ENCODE measurements at regions not wholly inside any gene's neighbourhood (a gene's known extent, or its start where the extent isn't known, plus 50 kb on each side); places are given as distances from the start of the nearest gene placed in this dataset.

DNA sequence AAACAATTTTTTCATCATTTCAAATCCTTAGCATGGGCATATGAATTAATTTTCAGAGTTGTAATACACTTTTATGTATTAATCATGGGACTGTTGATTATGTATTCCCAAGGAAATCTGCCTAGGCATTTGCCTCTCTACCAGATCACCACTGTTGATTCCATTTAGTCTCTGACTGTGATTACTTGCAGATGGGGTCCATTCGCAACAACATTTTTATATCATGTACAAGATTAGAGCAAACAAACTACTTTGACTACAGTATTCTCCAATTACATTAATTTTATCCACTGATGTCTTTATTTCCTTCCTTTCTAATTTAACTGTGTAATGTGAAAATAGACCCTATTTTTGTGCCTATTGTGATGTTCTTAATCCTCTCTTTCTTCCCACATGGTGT is 831.4 kb upstream of the SLC35B3 start (continued):
- TF ChIP-seq EGR1 (IDR thresholded peaks at IDR 0.05; ENCODE audit: low read depth) (no peak), YY1 (IDR thresholded peaks at IDR 0.05; ENCODE audit: extremely low read depth, insufficient replicate concordance, low read depth, low read length) (no peak)

DNA sequence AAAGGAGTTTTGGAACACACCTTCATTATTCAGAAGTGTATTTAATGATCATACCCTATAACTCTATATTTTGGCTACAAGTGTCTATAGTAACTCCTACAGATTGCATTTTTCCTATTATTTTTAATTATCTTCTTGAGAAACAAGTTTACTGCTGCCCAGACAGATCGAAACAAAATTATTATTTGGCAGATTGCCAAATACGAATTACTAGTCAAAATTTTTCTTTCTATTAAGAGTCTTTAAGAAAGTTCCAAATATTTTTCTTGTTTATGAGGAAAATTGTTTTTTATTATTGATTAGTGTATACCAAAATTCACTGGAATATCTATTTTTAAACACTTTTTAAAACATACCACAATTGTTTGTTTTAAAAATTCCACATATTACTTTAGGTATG is 821.9 kb upstream of the SLC35B3 start:
- no peak overlapping the region for H3K9ac ChIP-seq (ENCODE audit: low read length)
- CTCF ChIA-PET: no interaction called here

More for the DNA sequence above, 821.9 kb upstream of the SLC35B3 start:
- Histone ChIP-seq H3K4me3 (replicated peaks in 1 of 2; ENCODE audit: low read depth in 1 of 2, low read length in 2 of 2) (no peak overlapping the region), H4K20me1 (ENCODE audit: insufficient read depth) (no peaks in the 10 kb centered on the region), H2AFZ (ENCODE audit: low read depth, low read length, poor library complexity, severe bottlenecking) (no peak overlapping the region), H3K4me2 (ENCODE audit: low read length) (no peak overlapping the region), H3K27me3 (ENCODE audit: insufficient read depth, low read length) (no peaks in the 10 kb centered on the region), H3K36me3 (ENCODE audit: control insufficient read depth in 1 of 2, insufficient read depth in 2 of 2, low read length in 2 of 2) (no peaks in the 10 kb centered on the region), H3K9me2 (ENCODE audit: insufficient read depth) (no peaks in the 10 kb centered on the region), H3K27ac (ENCODE audit: low read depth, low read length) (no peak overlapping the region), H3K4me1 (ENCODE audit: control insufficient read depth in 1 of 2, insufficient read depth in 2 of 2, low read length in 2 of 2) (no peaks in the 10 kb centered on the region), H3K9me3 (ENCODE audit: control insufficient read depth in 1 of 2, insufficient read depth in 1 of 2, low read depth in 1 of 2, low read length in 2 of 2) (no peaks in the 10 kb centered on the region), H3K79me2 (ENCODE audit: insufficient read depth, low read length) (no peaks in the 10 kb centered on the region)
- intact Hi-C loops (cut with micrococcal nuclease): no loop called here
- ChIA-PET POLR2A (no interaction called here), RAD21 (ENCODE audit: low non-redundant PET in 1 of 2, low total read pairs in 2 of 2, uncharacterized antibody in 2 of 2, unreplicated experiment in 2 of 2) (no interaction called here)
- no TSS peak for BruUV-seq (replicated peaks)
- TF ChIP-seq CEBPB (IDR thresholded peaks at IDR 0.05; ENCODE audit: low read depth): no peak
- TF ChIP-seq, protein P1, sequence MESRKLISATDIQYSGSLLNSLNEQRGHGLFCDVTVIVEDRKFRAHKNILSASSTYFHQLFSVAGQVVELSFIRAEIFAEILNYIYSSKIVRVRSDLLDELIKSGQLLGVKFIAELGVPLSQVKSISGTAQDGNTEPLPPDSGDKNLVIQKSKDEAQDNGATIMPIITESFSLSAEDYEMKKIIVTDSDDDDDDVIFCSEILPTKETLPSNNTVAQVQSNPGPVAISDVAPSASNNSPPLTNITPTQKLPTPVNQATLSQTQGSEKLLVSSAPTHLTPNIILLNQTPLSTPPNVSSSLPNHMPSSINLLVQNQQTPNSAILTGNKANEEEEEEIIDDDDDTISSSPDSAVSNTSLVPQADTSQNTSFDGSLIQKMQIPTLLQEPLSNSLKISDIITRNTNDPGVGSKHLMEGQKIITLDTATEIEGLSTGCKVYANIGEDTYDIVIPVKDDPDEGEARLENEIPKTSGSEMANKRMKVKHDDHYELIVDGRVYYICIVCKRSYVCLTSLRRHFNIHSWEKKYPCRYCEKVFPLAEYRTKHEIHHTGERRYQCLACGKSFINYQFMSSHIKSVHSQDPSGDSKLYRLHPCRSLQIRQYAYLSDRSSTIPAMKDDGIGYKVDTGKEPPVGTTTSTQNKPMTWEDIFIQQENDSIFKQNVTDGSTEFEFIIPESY (IDR thresholded peaks at IDR 0.05; ENCODE audit: extremely low read depth, insufficient replicate concordance, low read length): no peak
- no peak for TF ChIP-seq SP1 (IDR thresholded peaks at IDR 0.05; ENCODE audit: low read depth)
- TF ChIP-seq, protein P2, sequence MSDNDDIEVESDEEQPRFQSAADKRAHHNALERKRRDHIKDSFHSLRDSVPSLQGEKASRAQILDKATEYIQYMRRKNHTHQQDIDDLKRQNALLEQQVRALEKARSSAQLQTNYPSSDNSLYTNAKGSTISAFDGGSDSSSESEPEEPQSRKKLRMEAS (IDR thresholded peaks at IDR 0.05): no peak
- no peak for TF ChIP-seq RAD21 (IDR thresholded peaks at IDR 0.05; ENCODE audit: low read depth)
- ATAC-seq (no peak), DNase-seq (ENCODE audit: low read depth, low spot score) (no peak)
